H1 (cell line): ENCODE measurements at regions not wholly inside any gene's neighbourhood (a gene's known extent, or its start where the extent isn't known, plus 50 kb on each side); places are given as distances from the start of the nearest gene placed in this dataset.

Experiments
- PHF8 ChIP-seq: fragments of 200-600 bp; sonication (generic); conservative IDR thresholded peaks from 2 replicates; pipeline ENCODE4 v1.7.1; 2012; ENCODE audit warnings: low read depth, mild to moderate bottlenecking, inconsistent platforms, low read length, moderate library complexity
- POLR2A ChIP-seq, 2 experiments: IDR thresholded peaks; 1 replicate in 1 of 2; 2 replicates in 1 of 2; pipeline ENCODE4 v1.6.1; 2011; ENCODE audit warnings: low read depth in 2 of 2, low read length in 2 of 2, mild to moderate bottlenecking in 2 of 2; ENCODE audit errors: control extremely low read depth in 1 of 2
- SP1 ChIP-seq: IDR thresholded peaks from 2 replicates; pipeline ENCODE4 v1.6.1; 2011; ENCODE audit warnings: low read depth, low read length
- YY1 ChIP-seq: IDR thresholded peaks from 2 replicates; pipeline ENCODE4 v1.6.1; 2011; ENCODE audit warnings: low read depth, mild to moderate bottlenecking, low read length
- TF ChIP-seq, protein P1 (sequence below), 3 experiments: IDR thresholded peaks; 1 replicate in 2 of 3; 2 replicates in 1 of 3; pipeline versions ENCODE4 v1.5.1 to v1.6.1; 2011; ENCODE audit warnings: low read length in 3 of 3, mild to moderate bottlenecking in 3 of 3, inconsistent platforms in 2 of 3, low read depth in 1 of 3, moderate library complexity in 1 of 3; ENCODE audit not compliant: insufficient read depth in 1 of 3; ENCODE audit errors: control extremely low read depth in 1 of 3

DNA sequence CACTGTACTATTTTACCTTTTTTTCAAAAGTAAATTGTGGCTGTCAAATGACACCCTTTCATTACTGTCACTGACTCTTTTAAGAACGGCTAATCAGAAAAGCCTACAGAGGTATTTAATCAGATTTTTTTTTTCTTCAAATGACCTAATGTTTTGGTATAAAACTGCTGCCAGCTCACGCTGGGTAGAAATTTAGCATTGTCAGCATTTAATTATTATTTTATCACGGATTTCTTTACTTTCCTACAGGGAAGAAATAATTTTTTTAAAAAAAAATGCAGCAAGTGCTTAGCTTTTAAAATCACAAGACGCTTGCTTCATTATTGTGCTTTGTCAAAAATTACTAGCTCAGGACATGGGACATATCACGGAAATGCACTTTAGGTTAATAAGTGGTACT lies 149.1 kb upstream of the FOXN3 start:
- no peak for TF ChIP-seq POLR2A (IDR thresholded peaks at IDR 0.05; ENCODE audit: control extremely low read depth in 1 of 2, low read depth in 2 of 2, low read length in 2 of 2)
- no peak for TF ChIP-seq PHF8
- TF ChIP-seq YY1, result no peak
- TF ChIP-seq, protein P1, sequence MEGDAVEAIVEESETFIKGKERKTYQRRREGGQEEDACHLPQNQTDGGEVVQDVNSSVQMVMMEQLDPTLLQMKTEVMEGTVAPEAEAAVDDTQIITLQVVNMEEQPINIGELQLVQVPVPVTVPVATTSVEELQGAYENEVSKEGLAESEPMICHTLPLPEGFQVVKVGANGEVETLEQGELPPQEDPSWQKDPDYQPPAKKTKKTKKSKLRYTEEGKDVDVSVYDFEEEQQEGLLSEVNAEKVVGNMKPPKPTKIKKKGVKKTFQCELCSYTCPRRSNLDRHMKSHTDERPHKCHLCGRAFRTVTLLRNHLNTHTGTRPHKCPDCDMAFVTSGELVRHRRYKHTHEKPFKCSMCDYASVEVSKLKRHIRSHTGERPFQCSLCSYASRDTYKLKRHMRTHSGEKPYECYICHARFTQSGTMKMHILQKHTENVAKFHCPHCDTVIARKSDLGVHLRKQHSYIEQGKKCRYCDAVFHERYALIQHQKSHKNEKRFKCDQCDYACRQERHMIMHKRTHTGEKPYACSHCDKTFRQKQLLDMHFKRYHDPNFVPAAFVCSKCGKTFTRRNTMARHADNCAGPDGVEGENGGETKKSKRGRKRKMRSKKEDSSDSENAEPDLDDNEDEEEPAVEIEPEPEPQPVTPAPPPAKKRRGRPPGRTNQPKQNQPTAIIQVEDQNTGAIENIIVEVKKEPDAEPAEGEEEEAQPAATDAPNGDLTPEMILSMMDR (IDR thresholded peaks at IDR 0.05; ENCODE audit: control extremely low read depth in 1 of 3, insufficient read depth in 1 of 3, low read depth in 1 of 3, low read length in 3 of 3), result no peak
- TF ChIP-seq SP1, result no peak
